HUES64 (cell line): ENCODE measurements at regions not wholly inside any gene's neighbourhood (a gene's known extent, or its start where the extent isn't known, plus 50 kb on each side); places are given as distances from the start of the nearest gene placed in this dataset.
"Not testable (repeated sequence)": the region's sequence is repeated elsewhere in the genome, so short reads cannot be mapped to it uniquely, and the experiment has no call there.

Experiments
- H3K27ac ChIP-seq: 2 replicates; pipeline ENCODE4 v1.7.0; 2013; ENCODE audit warnings: low read depth, low read length, inconsistent platforms
- H3K27me3 ChIP-seq: 2 replicates; pipeline ENCODE4 v1.6.1; 2013; ENCODE audit warnings: mild to moderate bottlenecking, low read length; ENCODE audit not compliant: insufficient read depth
- H3K36me3 ChIP-seq: 2 replicates; pipeline ENCODE4 v1.6.1; 2013; ENCODE audit warnings: mild to moderate bottlenecking, low read length; ENCODE audit not compliant: insufficient read depth
- H3K4me1 ChIP-seq: 2 replicates; pipeline ENCODE4 v1.6.1; 2013; ENCODE audit warnings: mild to moderate bottlenecking, low read length, moderate library complexity; ENCODE audit not compliant: insufficient read depth
- H3K4me3 ChIP-seq: 2 replicates; pipeline ENCODE4 v1.5.1; 2013; ENCODE audit warnings: mild to moderate bottlenecking, low read length, moderate library complexity
- H3K9ac ChIP-seq: 2 replicates; pipeline ENCODE4 v1.6.1; 2013; ENCODE audit warnings: mild to moderate bottlenecking, low read depth, low read length
- H3K9me3 ChIP-seq: 2 replicates; pipeline ENCODE4 v1.6.1; 2013; ENCODE audit warnings: low read depth, low read length; ENCODE audit not compliant: insufficient read depth
- WGBS: fragments of 150-250, 120-280 bp; methylation state at CpG from one replicate; pipeline ENCODE4 v1.1.7; 2013; ENCODE audit warnings: missing lambda C conversion rate; 5-methylcytosine and 5-hydroxymethylcytosine counted together

DNA sequence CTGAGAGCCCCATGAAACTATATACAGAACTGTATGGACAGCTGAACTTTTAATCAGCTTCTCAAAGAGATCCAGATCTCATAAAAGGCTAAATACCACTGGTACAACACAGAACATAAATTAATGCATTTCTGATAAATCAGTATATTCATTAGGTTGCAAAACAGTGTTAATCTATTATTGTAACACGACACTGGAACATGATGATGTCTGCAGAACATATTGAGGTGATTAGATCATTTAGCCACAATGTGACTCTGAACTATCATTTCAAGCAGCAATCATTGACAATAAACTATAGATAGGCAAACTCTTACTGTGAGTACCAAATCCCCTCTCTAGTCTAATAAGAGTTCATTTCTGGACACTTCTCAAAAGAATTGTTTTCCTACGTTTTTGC is 50.3 kb downstream of the GASK1B start:
- Histone ChIP-seq H3K27me3 (no peaks in the 10 kb centered on the region), H3K36me3 (no peaks in the 10 kb centered on the region), H3K4me3 (no peak overlapping the region), H3K4me1 (peaks cover 9% of the 10 kb centered on the region), H3K9ac (no peak overlapping the region), H3K27ac (no peak overlapping the region), H3K9me3 (no peaks in the 10 kb centered on the region)
- 83% methylated on average over 2 of the region's 2 CpGs for WGBS

DNA sequence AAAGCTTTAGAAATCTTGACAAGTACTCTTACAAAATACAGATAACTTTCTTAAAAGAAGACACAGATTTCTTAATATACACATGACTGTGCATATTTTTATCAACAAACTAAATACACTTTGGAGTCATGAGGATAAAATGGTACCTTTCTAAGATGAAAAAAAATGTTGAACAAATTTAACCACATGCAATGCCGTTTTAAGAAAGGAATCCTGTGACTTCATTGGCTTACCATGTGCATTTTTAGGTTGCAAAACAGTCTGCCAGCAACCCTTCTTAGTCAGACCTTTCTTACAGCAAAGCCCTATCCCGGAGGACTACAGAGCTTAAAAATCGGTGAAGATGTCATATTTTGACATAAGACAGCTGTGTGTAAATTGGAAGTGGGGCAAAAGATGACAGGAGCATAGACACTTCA is 51.7 kb downstream of the GASK1B start:
- Histone ChIP-seq H3K4me3 (no peak overlapping the region), H3K36me3 (no peaks in the 10 kb centered on the region), H3K27ac (no peak overlapping the region), H3K27me3 (no peaks in the 10 kb centered on the region), H3K9ac (no peak overlapping the region), H3K4me1 (peaks cover 9% of the 10 kb centered on the region), H3K9me3 (no peaks in the 10 kb centered on the region)
- WGBS, result 87% methylated on average over 3 of the region's 3 CpGs

DNA sequence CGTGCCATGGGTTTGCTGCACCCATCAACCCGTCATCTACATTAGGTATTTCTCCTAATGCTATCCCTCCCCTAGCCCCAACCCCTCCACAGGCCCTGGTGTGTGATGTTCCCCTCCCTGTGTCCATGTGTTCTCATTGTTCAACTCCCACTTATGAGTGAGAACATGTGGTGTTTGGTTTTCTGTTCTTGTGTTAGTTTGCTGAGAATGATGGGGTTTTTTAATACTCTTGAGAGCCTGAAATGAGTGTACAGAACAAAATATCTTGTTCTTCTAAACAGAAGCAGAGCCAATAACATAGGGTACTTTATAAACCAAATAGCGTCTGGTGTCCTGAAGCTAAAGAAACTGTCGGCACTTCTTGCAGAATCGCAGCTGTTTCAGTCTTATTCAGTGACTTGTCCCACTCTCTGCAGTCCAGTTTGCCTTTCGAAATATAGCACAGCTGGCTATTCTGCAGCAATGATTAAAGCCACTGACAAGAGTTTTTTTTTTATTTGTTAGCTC is 52.1 kb downstream of the GASK1B start:
- not testable (repeated sequence) for H3K27me3 ChIP-seq, H3K4me1 ChIP-seq, H3K9ac ChIP-seq, H3K4me3 ChIP-seq, H3K9me3 ChIP-seq, H3K36me3 ChIP-seq, H3K27ac ChIP-seq
- WGBS, result 93% methylated on average over 6 of the region's 6 CpGs

DNA sequence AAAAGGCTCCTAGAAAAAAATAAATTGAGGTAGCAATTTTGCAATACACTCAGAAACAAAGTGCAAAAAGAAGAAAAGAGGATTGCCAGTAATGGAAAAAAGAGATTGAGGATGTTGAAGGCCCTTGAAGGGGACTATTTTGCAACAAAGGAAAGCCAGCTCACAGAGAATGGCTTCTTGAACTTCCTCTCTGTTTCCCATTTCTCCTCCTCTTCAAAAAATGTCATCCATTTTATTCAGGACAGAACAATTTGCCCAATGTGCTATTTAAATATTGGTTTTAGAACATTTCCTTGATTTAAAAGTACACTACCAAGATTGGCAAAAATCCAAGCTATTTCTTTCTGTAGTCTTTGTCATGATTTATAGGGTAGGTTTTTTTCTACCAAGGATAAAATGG is 60.2 kb downstream of the GASK1B start:
- H3K36me3 ChIP-seq, result no peaks in the 10 kb centered on the region
- H3K4me3 ChIP-seq, result no peak overlapping the region
- H3K9me3 ChIP-seq, result no peaks in the 10 kb centered on the region
- no peak overlapping the region for H3K27ac ChIP-seq
- peaks cover 7% of the 10 kb centered on the region; the same call in 1 of the 2 replicates for H3K4me1 ChIP-seq
- no peaks in the 10 kb centered on the region for H3K27me3 ChIP-seq
- no peak overlapping the region for H3K9ac ChIP-seq

DNA sequence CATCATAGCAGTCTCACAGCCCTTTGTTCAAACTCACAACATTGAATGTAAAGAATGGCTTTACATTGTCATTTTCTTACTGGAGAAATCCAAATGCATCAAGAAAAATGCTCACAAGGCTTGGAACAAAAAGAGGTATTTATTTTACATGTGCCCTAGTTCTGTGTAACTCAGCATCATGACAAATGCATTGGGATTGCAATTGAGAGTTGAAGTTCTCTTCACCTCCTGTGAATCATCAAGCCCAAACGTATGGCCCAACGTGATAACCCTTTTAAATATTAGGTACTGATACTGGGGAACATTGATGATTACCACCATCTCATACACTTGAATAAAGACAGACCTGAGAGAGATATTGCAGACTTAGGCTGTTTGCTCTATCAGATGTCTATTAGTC is 61.6 kb downstream of the GASK1B start:
- WGBS, result no CpG with 5 or more reads among the region's 2 CpGs
- no peaks in the 10 kb centered on the region for H3K36me3 ChIP-seq
- H3K4me3 ChIP-seq, result no peak overlapping the region
- peaks cover 7% of the 10 kb centered on the region; the same call in 1 of the 2 replicates for H3K4me1 ChIP-seq
- H3K27ac ChIP-seq, result no peak overlapping the region
- H3K27me3 ChIP-seq, result no peaks in the 10 kb centered on the region
- no peaks in the 10 kb centered on the region for H3K9me3 ChIP-seq
- no peak overlapping the region for H3K9ac ChIP-seq

DNA sequence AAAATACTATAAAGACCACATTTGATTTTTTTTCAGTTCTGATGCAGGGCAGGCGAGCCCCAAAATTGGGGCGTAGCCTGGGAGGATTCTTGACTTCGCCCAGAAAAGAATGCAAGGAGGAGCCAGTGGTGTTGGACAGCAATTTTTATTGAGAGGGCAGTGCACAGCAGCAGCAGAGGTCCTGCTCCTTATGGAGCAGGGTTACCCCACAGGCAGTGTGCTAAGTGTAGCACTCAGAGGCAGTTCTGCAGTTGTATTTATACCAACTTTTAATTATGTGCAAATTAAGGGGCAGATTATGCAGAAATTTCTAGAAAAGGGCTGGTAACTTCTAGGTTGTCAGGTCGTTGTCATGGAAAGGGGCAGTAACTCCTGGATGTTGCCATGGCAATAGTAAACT is 69.9 kb downstream of the GASK1B start:
- 82% methylated on average over 4 of the region's 4 CpGs for WGBS
- H3K9me3 ChIP-seq, result no peaks in the 10 kb centered on the region
- H3K36me3 ChIP-seq, result no peaks in the 10 kb centered on the region
- H3K27me3 ChIP-seq, result no peaks in the 10 kb centered on the region
- no peaks in the 10 kb centered on the region for H3K4me1 ChIP-seq
- no peak overlapping the region for H3K4me3 ChIP-seq
- no peak overlapping the region for H3K27ac ChIP-seq
- H3K9ac ChIP-seq, result no peak overlapping the region

DNA sequence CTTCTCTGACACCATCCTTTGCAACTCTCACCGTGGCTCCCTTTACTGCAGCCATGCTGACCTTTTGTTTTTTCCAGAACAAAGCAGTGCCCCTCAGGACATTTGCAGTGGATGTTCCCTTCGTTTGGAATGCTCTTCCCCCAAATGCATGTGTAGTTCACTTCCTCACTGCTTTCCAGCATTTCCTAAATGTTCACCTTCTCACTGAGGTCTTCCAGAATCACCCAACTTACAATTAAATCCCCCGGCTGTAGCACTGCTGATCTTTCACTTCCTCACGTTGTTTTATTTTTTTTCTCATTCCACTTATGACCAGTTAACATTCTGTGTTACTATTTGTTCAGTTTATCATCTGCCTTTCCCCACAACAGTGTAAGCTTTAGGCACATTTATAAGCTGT is 73.1 kb downstream of the GASK1B start:
- H3K9ac ChIP-seq, result no peak overlapping the region
- WGBS, result 61% methylated on average over 4 of the region's 4 CpGs
- peaks cover 7% of the 10 kb centered on the region; the same call in 1 of the 2 replicates for H3K4me1 ChIP-seq
- no peaks in the 10 kb centered on the region for H3K9me3 ChIP-seq
- H3K4me3 ChIP-seq, result no peak overlapping the region
- no peaks in the 10 kb centered on the region for H3K27me3 ChIP-seq
- no peak overlapping the region for H3K27ac ChIP-seq
- H3K36me3 ChIP-seq, result no peaks in the 10 kb centered on the region

DNA sequence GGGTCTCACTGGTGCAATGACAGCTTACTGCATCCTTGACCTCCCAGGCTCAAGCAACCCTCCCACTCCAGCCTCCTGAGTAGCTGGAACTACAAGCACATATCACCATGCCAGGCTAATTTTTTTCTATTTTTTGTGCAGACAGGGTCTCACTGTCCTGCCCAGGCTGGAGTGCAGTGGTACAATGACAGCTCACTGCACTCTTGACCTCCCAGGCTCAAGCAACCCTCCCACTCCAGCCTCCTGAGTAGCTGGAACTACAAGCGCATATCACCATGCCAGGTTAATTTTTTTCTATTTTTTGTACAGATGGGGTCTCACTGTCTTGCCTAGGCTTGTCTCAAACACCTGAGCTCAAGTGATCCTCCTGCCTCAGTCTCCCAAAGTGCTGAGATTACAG is 74.0 kb downstream of the GASK1B start:
- Histone ChIP-seq H3K36me3 (no peaks in the 10 kb centered on the region), H3K9ac (no peak overlapping the region)
- WGBS, result 95% methylated on average over 1 of the region's 1 CpG

DNA sequence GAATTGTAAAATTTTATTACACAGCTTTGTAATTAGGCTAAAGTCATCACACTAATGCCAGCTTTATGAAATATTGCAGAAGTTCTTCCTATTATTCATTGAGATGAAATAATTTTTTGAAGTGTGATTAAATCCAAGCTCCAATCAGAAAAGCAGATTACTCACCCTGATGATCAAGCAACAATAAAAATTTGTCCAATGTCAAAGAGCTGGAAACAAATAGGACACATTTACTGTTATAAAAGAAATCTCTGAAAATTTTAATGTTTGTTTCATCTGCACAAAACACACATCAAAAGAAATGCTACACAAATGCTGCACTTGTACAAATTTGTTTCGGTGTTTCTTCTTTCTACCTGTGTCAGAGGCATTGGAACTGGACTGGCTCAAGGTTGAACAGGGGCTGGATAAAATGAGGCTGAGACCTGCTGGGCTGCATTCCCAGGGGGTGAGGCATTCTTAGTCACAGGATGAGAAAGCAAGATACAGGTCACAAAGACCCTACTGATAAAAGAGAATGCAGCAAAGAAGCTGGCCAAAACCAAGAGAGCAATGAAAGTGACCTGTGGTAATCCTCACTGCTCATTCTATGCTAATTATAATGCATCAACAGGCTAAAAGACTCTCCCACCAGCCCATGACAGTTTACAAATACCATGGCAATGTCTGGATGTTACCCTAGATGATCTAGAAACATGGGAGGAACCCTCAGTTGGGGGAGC is 78.3 kb downstream of the GASK1B start:
- 94% methylated on average over 1 of the region's 1 CpG for WGBS
- no peaks in the 10 kb centered on the region for H3K27me3 ChIP-seq
- H3K4me1 ChIP-seq, result peaks cover 7% of the 10 kb centered on the region; the same call in 1 of the 2 replicates
- no peak overlapping the region for H3K4me3 ChIP-seq
- no peak overlapping the region; the same call in 1 of the 2 replicates for H3K9ac ChIP-seq
- no peaks in the 10 kb centered on the region for H3K36me3 ChIP-seq
- no peak overlapping the region for H3K27ac ChIP-seq
- no peaks in the 10 kb centered on the region for H3K9me3 ChIP-seq

More for the DNA sequence above, 74.0 kb downstream of the GASK1B start:
- Histone ChIP-seq H3K4me3 (no peak overlapping the region), H3K4me1 (peaks cover 7% of the 10 kb centered on the region; the same call in 1 of the 2 replicates), H3K9me3 (no peaks in the 10 kb centered on the region), H3K27me3 (no peaks in the 10 kb centered on the region), H3K27ac (no peak overlapping the region)

DNA sequence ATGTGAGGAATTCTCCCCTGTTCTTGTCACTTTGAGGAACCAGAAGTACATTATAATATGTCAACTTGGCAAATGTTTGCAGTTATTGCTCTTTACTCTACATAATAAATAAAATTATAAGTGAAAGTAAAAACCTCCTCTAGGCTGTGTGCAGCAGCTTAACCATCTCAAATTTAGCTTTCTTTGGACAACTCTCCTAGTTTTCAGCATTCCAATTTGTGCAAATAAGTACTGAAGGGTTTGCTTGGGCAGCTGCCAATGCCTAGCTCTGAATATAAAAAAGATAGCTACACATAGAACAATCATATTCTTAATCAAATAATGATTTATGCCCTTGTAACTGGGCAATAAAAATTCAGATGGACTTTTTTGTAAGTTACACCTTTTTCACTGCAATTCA is 82.5 kb downstream of the GASK1B start:
- H3K27ac ChIP-seq, result no peak overlapping the region
- H3K4me1 ChIP-seq, result peaks cover 6% of the 10 kb centered on the region; the same call in 1 of the 2 replicates
- no peak overlapping the region for H3K4me3 ChIP-seq
- H3K36me3 ChIP-seq, result no peaks in the 10 kb centered on the region
- H3K9me3 ChIP-seq, result no peaks in the 10 kb centered on the region
- no peak overlapping the region for H3K9ac ChIP-seq
- no peaks in the 10 kb centered on the region for H3K27me3 ChIP-seq

DNA sequence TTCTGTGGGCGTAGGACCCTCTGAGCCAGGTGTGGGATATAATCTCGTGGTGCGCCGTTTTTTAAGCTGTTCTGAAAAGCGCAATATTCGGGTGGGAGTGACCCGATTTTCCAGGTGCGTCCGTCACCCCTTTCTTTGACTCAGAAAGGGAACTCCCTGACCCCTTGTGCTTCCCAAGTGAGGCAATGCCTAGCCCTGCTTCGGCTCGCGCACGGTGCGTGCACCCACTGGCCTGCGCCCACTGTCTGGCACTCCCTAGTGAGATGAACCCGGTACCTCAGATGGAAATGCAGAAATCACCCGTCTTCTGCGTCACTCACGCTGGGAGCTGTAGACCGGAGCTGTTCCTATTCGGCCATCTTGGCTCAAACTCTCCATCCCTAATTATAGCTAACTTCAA is 82.9 kb downstream of the GASK1B start:
- H3K4me1 ChIP-seq, H3K36me3 ChIP-seq, H3K27me3 ChIP-seq, H3K9ac ChIP-seq, H3K27ac ChIP-seq, H3K4me3 ChIP-seq, H3K9me3 ChIP-seq: not testable (repeated sequence)
- WGBS, result 82% methylated on average over 20 of the region's 21 CpGs

DNA sequence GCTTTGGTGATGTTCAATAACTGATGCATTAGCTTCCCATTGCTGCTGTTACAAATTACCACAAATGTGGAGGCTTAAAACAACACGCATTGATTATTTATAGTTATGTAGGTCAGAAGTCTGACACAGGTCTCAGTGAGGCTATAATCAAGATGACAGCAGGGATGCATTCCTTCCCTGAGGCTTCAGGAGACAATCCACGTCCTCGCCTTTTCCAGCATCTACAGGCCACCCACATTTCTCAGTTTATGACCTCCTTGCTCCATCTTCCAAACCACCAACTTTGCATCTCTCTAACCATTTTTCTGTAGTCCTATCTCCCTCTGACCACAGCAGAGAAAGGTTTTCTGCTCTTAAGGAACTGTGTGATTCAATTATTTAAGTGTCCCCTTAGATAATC is 92.5 kb downstream of the GASK1B start:
- no peaks in the 10 kb centered on the region for H3K36me3 ChIP-seq
- H3K9me3 ChIP-seq, result no peaks in the 10 kb centered on the region
- 89% methylated on average over 3 of the region's 3 CpGs for WGBS
- H3K4me1 ChIP-seq, result no peaks in the 10 kb centered on the region
- H3K27me3 ChIP-seq, result no peaks in the 10 kb centered on the region
- H3K4me3 ChIP-seq, result no peak overlapping the region
- H3K9ac ChIP-seq, result no peak overlapping the region
- H3K27ac ChIP-seq, result no peak overlapping the region
